BLaER1 (cell line): ENCODE measurements at regions not wholly inside any gene's neighbourhood (a gene's known extent, or its start where the extent isn't known, plus 50 kb on each side); places are given as distances from the start of the nearest gene placed in this dataset.

Source experiments
- H3K27ac ChIP-seq: shearing (Covaris generic); formaldehyde crosslinking; 2 replicates; pipeline ENCODE4 v1.8.1; 2022
- H3K27me3 ChIP-seq: shearing (Covaris generic); formaldehyde crosslinking; 2 replicates; pipeline ENCODE4 v1.8.1; 2022
- H3K36me3 ChIP-seq: shearing (Covaris generic); formaldehyde crosslinking; 2 replicates; pipeline ENCODE4 v1.8.1; 2022
- H3K4me1 ChIP-seq: shearing (Covaris generic); formaldehyde crosslinking; 2 replicates; pipeline ENCODE4 v1.8.1; 2022
- H3K4me2 ChIP-seq: shearing (Covaris generic); formaldehyde crosslinking; 2 replicates; pipeline ENCODE4 v1.8.1; 2022
- H3K4me3 ChIP-seq: shearing (Covaris generic); formaldehyde crosslinking; 2 replicates; pipeline ENCODE4 v1.8.1; 2022
- H3K9ac ChIP-seq: shearing (Covaris generic); formaldehyde crosslinking; 2 replicates; pipeline ENCODE4 v1.8.1; 2022
- H3K9me3 ChIP-seq: shearing (Covaris generic); formaldehyde crosslinking; 2 replicates; pipeline ENCODE4 v1.8.1; 2022
- H4K20me1 ChIP-seq: shearing (Covaris generic); formaldehyde crosslinking; 2 replicates; pipeline ENCODE4 v1.8.1; 2022
- Cebpa-rat ChIP-seq: shearing (Covaris generic); IDR thresholded peaks from 2 replicates; pipeline ENCODE4 v1.8.1; 2022

DNA sequence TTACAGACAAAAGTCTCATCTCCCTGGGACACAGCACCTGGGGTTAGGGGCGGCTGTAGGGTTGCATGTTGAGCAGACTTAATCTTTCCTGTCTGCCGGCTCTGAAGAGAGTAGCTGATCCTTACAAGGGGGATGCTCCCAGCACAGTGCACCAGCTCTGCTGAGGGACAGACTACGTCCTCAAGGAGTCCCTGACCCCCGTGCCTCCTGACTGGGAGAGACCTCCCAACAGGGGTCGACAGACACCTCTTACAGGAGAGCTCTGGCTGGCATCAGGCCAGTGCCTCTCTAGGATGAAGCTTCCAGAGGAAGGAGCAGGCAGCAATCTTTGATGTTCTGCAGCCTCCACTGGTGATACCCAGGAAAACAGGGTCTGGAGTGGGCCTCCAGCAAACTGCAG lies 506.0 kb upstream of the FMR1 start:
- peaks cover 6% of the 10 kb centered on the region; the same call in 1 of the 2 replicates for H3K9me3 ChIP-seq
- no peak for TF ChIP-seq Cebpa-rat
- no peak overlapping the region for H3K4me2 ChIP-seq
- no peak overlapping the region for H3K4me3 ChIP-seq
- peaks cover 68% of the 10 kb centered on the region for H3K27me3 ChIP-seq
- H3K27ac ChIP-seq, result no peak overlapping the region
- H3K4me1 ChIP-seq, result no peaks in the 10 kb centered on the region
- H4K20me1 ChIP-seq, result no peaks in the 10 kb centered on the region
- H3K9ac ChIP-seq, result no peak overlapping the region
- no peaks in the 10 kb centered on the region for H3K36me3 ChIP-seq

- Histone ChIP-seq H3K27me3 (peaks cover 89% of the 10 kb centered on the region), H3K4me1 (no peaks in the 10 kb centered on the region), H3K9me3 (peaks cover 3% of the 10 kb centered on the region; the same call in 1 of the 2 replicates), H3K4me3 (no peak overlapping the region), H3K9ac (no peak overlapping the region), H4K20me1 (no peaks in the 10 kb centered on the region), H3K36me3 (no peaks in the 10 kb centered on the region), H3K27ac (no peak overlapping the region), H3K4me2 (no peak overlapping the region)
- TF ChIP-seq Cebpa-rat, result no peak
Measured at GRCh38 chrX:147403040-147403439, 508.7 kb upstream of the FMR1 start.

- Histone ChIP-seq H3K27me3 (peaks cover 87% of the 10 kb centered on the region), H3K36me3 (no peaks in the 10 kb centered on the region), H3K9me3 (no peaks in the 10 kb centered on the region), H3K4me2 (no peak overlapping the region), H3K4me1 (no peaks in the 10 kb centered on the region), H3K9ac (no peak overlapping the region), H4K20me1 (no peaks in the 10 kb centered on the region; the same call in 1 of the 2 replicates), H3K27ac (no peak overlapping the region), H3K4me3 (no peak overlapping the region)
- TF ChIP-seq Cebpa-rat, result no peak
Measured at GRCh38 chrX:147378767-147379166, 533.0 kb upstream of the FMR1 start.

DNA sequence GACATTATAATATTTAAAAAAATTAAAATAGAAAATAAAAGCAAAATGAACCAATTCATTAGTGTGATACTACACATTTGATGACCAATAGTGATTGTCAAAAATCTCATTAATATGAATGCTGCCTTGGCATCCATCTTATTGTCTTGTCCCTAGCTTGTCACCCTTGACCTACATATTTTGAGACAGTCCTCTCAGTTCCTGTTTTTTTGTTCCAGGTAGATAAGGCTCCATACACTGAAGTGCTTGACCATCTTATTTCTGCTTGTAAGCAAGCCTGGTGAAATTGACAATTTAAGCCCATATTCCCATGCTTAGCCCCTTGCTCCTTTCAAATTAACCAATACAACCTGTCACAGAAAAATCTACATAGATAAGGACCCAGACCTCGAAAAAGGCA lies 534.0 kb upstream of the FMR1 start:
- H3K36me3 ChIP-seq, result no peaks in the 10 kb centered on the region
- H3K4me1 ChIP-seq, result no peaks in the 10 kb centered on the region
- no peak overlapping the region for H3K27ac ChIP-seq
- H3K4me2 ChIP-seq, result no peak overlapping the region
- H3K9ac ChIP-seq, result no peak overlapping the region
- H3K4me3 ChIP-seq, result no peak overlapping the region
- no peaks in the 10 kb centered on the region for H3K9me3 ChIP-seq
- no peaks in the 10 kb centered on the region; the same call in 1 of the 2 replicates for H4K20me1 ChIP-seq
- H3K27me3 ChIP-seq, result peaks cover 87% of the 10 kb centered on the region
- TF ChIP-seq Cebpa-rat, result no peak

DNA sequence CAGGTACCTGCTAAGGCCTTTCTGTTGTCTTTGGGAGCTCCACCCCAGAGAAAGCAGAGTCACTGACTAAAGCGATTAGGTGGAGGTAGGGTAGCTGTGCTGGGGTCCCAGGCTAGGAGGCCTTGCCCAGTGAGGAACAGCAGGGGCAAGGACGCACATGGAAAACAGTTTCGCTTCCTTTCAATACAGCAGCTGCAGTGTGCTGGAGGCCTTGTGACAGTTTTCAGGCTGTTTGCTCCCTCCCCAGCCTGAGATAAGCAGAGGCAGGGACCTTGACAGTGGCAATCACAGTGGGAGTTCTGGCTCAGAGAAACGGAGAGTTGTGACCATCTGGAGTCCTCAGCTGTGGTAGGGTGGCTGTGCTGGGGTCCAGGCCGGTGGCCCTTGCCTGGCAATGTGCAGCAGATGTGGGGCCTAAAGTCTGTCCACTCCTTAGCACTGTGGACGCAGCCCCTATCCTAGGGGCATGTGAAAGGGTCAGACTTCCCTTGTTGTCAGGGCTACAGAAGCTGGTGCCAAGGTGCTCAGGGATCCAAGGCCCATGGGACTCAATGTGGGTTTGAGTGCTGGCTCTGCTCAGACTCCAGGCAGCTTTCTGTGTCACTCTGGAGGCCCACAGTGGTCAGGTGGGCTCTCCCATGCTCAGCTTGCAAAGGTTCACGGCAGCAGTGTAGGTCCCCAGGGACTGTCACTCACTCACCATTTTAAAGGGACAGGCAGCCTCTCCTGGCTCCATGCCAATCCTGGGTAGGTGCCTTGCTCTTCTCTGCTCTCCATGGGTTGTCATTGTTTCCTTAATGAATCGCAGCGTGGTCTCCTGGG lies 534.9 kb upstream of the FMR1 start:
- no peak overlapping the region for H3K4me3 ChIP-seq
- no peak overlapping the region for H3K4me2 ChIP-seq
- H3K4me1 ChIP-seq, result no peaks in the 10 kb centered on the region
- H3K27ac ChIP-seq, result no peak overlapping the region
- no peaks in the 10 kb centered on the region for H3K36me3 ChIP-seq
- TF ChIP-seq Cebpa-rat, result no peak
- no peaks in the 10 kb centered on the region for H3K9me3 ChIP-seq
- no peak overlapping the region for H3K9ac ChIP-seq
- H4K20me1 ChIP-seq, result no peaks in the 10 kb centered on the region; the same call in 1 of the 2 replicates
- peaks cover 87% of the 10 kb centered on the region for H3K27me3 ChIP-seq

DNA sequence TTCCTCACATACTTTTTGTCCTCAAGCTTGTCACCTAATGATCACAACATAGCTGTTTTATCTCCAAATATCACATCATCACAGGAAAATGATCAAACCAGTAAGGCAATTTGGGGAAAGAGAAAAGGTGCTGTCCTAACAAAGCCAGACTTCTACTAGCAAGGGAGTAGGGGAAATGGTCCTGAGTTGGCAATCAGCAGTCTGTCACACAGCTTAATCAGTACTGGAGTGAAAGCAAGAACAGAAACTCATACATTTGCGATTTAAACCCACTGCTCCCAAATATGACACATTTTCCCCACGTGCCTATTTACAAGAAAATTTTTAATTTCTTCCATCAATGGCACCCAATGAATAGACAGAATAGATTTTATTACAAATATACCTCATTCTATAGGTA lies 546.8 kb upstream of the FMR1 start:
- no peaks in the 10 kb centered on the region for H3K4me1 ChIP-seq
- TF ChIP-seq Cebpa-rat, result no peak
- no peak overlapping the region for H3K4me2 ChIP-seq
- H3K9ac ChIP-seq, result no peak overlapping the region
- H3K36me3 ChIP-seq, result no peaks in the 10 kb centered on the region
- no peak overlapping the region for H3K4me3 ChIP-seq
- H3K27ac ChIP-seq, result no peak overlapping the region
- peaks cover 6% of the 10 kb centered on the region; the same call in 1 of the 2 replicates for H4K20me1 ChIP-seq
- H3K27me3 ChIP-seq, result peaks cover 79% of the 10 kb centered on the region
- H3K9me3 ChIP-seq, result no peaks in the 10 kb centered on the region

DNA sequence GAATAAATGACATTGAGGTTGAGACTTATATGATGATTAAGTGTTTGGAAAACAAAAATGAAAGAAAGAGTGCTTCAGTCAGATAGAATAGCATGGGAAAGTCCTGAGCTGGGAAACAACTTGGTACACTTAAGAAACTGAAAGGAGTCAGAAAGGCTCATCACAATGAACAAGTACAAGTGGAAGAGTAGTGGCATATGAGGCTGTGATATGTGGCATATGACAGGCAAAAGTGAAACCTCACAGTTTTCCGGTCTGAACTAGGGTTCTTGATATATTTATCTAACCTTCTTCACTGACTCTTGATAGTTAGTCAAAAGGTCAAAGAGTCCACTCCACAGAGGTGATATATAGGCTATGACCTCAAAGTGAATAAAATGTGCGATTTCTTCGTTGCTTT lies 537.1 kb upstream of the CXorf51A start:
- Histone ChIP-seq H3K9me3 (no peaks in the 10 kb centered on the region; the same call in 1 of the 2 replicates), H3K36me3 (no peaks in the 10 kb centered on the region), H3K9ac (no peak overlapping the region), H3K27ac (no peak overlapping the region), H3K27me3 (peaks cover 38% of the 10 kb centered on the region; the same call in 1 of the 2 replicates), H3K4me2 (no peak overlapping the region), H3K4me1 (no peaks in the 10 kb centered on the region), H4K20me1 (no peaks in the 10 kb centered on the region), H3K4me3 (no peak overlapping the region)
- no peak for TF ChIP-seq Cebpa-rat

DNA sequence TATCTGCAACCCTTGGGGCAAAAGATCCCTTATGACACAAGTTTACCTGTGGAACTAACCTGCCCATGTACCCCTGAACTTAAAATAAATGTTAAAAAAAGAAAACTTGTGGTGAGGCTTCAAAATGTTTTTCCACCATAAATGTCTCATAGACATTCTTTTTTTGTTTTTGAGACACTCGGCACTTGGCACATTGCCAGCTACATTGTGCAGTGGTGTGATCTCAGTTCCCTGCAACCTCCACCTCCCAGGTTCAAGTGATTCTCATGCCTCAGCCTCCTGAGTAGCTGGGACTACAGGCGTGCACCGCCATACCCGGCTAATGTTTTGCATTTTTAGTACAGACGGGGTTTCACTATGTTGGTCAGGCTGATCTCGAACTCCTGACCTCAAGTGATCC lies 528.9 kb upstream of the CXorf51A start:
- no peak overlapping the region for H3K9ac ChIP-seq
- no peaks in the 10 kb centered on the region for H4K20me1 ChIP-seq
- no peaks in the 10 kb centered on the region for H3K4me1 ChIP-seq
- no peaks in the 10 kb centered on the region for H3K9me3 ChIP-seq
- H3K36me3 ChIP-seq, result no peaks in the 10 kb centered on the region
- no peak overlapping the region for H3K27ac ChIP-seq
- no peak for TF ChIP-seq Cebpa-rat
- no peak overlapping the region for H3K4me3 ChIP-seq
- H3K27me3 ChIP-seq, result peaks cover 67% of the 10 kb centered on the region
- H3K4me2 ChIP-seq, result no peak overlapping the region

GRCh38 chrX:147342197-147342596 lies 527.7 kb upstream of the CXorf51A start:
- H3K4me3 ChIP-seq, result no peak overlapping the region
- peaks cover 70% of the 10 kb centered on the region for H3K27me3 ChIP-seq
- H3K4me2 ChIP-seq, result no peak overlapping the region
- no peak overlapping the region for H3K27ac ChIP-seq
- no peaks in the 10 kb centered on the region for H3K36me3 ChIP-seq
- no peaks in the 10 kb centered on the region for H3K9me3 ChIP-seq
- TF ChIP-seq Cebpa-rat, result no peak
- H3K9ac ChIP-seq, result no peak overlapping the region
- no peaks in the 10 kb centered on the region for H4K20me1 ChIP-seq
- H3K4me1 ChIP-seq, result no peaks in the 10 kb centered on the region

- H3K4me2 ChIP-seq, result no peak overlapping the region
- H3K27ac ChIP-seq, result no peak overlapping the region
- no peaks in the 10 kb centered on the region for H3K9me3 ChIP-seq
- H3K4me3 ChIP-seq, result no peak overlapping the region
- no peaks in the 10 kb centered on the region for H4K20me1 ChIP-seq
- TF ChIP-seq Cebpa-rat, result no peak
- H3K9ac ChIP-seq, result no peak overlapping the region
- H3K27me3 ChIP-seq, result peaks cover 75% of the 10 kb centered on the region
- no peaks in the 10 kb centered on the region for H3K36me3 ChIP-seq
- no peaks in the 10 kb centered on the region for H3K4me1 ChIP-seq
Measured at GRCh38 chrX:147340947-147341346, 526.4 kb upstream of the CXorf51A start.
